ENCODE measurements at regions not wholly inside any gene's neighbourhood (a gene's known extent, or its start where the extent isn't known, plus 50 kb on each side); places are given as distances from the start of the nearest gene placed in this dataset.
A peak's percentile ranks its signal among the peaks of the same experiment; 100 is the strongest.
"Not testable (repeated sequence)": the region's sequence is repeated elsewhere in the genome, so short reads cannot be mapped to it uniquely, and the experiment has no call there.

DNA sequence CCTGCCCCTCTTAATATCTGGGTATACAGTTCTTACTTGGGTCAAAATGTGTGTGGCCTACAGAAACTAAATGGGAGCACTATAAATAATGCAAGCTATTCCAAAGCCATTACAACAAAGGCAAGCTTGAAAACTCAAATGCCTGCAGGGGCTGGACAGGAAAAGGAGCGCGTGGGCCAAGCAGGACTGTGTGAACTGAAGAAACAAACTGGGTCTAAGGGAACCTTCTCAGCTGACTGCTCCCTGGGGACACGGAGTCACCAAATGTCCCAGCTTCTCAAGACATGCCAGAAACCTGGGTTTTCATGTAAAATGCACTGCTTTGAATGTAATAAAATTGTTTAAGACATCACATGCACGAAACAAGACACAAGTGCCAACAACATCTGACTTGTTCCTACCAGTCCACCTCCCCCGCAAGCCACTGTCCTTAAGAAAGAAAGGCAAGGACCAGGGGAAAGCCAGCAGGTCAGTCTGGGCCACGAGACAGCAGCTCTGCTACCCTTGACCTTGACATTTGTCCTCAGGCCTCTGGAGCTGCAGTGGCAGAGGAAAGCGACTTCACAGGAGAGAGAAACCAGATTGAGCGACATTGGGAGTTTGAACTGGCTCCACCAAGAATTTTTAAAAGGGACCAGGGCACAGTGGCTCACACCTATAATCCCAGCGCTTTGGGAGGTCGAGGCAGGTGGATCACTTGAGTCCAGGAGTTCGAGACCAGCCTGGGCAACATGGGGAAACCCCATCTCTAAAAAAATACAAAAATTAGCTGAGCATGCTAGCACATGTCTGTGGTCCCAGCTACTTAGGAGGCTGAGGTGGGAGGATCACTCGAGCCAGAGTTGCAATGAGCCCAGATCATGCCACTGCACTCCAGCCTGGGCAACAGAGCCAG, 89.7 kb upstream of the SH3BP4 start:
- DNase-seq (ENCODE audit: low read depth), result no peak

DNA sequence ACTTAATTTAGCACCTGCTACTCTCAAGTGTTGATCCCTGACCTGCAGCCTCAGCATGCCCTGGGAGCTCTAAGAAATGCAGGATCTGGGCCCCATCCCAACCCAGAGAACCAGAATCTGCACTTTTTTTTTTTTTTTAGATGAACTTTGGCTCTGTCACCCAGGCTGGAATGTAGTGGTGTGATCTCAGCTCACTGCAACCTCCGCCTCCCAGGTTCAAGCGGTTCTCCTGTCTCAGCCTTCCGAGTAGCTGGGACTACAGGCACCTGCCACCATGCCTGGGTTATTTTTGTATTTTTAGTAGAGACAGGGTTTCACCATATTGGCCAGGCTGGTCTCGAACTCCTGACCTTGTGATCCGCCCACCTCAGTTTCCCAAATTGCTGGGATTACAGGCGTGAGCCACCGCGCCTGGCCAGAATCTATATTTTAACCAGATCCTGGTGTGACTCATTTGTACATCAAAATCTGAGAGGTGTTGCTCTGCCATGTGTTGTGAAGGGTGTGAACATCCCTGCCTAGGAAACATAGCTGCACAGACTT, 92.4 kb upstream of the SH3BP4 start:
- DNase-seq (ENCODE audit: low read depth), result not testable (repeated sequence)

DNA sequence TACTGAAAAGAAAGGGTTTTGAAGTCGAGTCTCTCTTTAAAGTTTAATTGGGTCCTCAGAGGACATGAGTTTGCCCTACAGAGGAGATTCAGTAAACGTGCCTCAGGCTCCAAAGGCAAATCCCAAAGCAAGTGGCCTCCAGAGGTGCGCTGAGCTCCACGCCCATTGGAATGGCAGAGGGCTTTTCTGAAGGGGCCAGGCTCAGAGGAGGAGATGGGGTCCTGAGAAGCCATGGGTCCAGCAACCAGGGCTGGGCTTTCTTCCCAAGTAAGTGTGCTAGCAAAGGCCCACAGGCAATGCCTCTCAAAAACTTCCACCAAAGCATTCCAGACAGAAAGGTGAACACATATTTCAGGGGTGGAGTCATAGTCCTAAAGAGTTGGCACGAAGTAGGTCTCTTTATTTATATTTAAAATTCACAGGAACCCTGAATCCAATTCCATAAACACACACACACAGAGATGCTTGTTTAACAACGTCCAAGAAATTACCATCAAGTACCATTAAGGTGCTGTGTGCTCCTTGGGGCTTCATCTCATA, 93.0 kb upstream of the SH3BP4 start:
- no peak for DNase-seq (ENCODE audit: low read depth)

DNA sequence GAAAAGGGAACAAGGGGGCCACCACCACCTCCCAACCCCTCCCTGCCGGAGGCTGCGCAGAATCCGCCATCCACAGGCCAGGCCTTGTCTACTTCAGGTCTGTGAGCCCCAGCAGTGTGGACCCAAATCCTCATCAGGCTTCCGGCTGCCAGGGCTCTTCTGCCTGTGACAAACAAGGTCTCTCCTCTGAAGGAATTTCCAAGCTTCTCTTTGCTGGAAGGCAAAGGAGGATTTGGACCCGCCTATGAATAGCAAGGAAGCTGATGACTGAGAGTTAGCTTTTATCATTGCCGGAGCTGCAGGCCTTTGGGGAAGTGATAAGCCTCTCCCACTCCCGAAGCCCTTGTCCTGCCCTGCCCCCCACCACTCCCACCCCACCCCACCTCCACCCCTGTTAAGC, 93.7 kb upstream of the SH3BP4 start:
- DNase-seq (ENCODE audit: low read depth), result no peak

DNA sequence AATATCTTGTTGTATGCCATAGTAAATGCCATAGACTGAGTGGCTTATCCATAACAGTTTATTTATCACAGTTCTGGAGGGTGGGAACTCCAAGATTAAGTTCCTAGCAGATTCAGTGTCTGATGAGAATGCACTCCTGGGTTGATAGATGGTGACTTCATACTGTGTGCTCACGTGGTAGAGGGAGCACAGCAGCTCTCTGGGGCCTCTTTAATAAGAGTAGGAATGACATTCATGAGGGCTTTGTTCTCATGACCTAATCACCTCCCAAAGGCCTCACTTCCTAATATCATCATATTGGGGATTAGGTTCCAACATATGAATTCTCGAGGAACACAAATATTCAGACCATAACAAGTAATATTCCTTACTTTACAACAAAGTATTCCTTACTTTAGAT, 98.1 kb upstream of the SH3BP4 start:
- no peak for DNase-seq (ENCODE audit: low read depth)

DNA sequence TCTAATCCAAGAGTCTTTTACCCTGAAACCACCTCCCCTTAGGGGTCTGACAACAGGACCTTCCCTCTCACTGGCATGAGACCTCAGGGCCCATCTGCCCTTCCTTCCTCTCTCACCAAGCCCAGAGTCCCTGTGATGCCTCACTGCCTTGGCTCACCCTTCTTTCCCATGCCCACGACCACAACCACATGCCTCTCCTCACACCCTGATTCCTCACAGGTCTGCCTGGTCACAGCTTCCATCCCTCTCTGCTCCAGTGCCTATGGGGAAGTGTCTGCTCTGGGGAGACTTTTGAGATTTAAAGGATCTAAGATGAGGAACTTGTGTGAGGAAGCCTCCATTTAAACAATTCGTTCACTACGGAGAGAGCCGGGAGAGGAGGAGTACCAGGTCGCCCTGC, 98.9 kb upstream of the SH3BP4 start:
- no peak for DNase-seq (ENCODE audit: low read depth)

DNA sequence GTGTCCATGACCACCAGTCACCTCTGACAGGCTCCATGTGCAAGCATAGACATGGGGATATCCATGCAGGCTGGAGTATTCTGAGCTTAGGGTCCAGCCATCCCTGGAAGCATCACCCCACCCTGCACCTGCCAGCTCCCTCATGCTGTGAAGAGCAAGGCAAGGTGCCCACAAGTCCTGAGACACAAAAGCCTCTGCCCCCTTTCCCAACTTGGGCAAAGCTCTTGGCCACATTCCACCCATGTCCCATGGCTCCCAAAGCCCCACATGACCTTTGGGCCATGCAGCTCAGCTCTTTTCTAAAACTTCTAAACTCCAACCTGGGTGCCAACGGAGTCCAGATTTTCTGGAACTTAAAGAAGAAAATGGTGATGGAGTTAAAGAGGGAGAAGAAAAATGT, 99.8 kb upstream of the SH3BP4 start:
- DNase-seq (ENCODE audit: low read depth), result no peak

DNA sequence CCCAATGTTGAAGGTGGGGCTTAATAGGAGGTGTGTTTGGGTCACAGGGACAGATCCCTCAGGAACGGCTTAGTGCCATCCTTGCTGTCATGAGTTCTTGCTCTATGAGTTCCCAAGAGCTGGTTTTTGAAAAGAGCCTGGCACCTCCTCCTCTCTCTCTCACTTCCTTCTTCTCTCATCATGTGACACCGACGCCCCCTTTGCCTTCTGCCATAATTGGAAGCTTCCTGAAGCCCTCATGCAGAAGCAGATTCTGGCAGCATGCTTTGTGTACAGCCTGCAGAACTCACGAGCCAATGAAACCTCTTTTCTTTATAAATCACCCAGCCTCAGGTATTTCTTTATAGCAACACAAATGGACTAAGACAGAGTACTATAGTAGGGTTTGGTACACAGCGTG, 100.4 kb upstream of the SH3BP4 start:
- DNase-seq (ENCODE audit: low read depth), result no peak

DNA sequence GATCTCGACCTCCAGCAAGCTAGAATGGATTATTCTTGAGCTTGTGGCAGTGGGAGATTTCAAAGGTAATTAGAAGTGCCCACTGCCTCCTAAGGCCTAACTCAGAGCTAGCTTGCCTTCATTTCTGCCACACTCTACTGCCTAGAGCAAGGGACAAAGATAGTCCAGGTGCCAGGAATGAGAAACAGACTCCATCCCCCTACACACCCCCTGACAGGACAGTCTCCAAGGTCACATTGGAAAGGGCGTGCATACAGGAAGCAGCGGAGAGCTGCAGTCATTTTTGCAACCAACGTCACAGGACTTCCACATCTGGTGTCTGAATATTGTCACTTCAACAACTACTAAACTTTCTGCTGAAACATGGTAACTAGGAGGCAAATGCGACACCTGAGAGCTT, 101.0 kb upstream of the SH3BP4 start:
- no peak for DNase-seq (ENCODE audit: low read depth)

DNA sequence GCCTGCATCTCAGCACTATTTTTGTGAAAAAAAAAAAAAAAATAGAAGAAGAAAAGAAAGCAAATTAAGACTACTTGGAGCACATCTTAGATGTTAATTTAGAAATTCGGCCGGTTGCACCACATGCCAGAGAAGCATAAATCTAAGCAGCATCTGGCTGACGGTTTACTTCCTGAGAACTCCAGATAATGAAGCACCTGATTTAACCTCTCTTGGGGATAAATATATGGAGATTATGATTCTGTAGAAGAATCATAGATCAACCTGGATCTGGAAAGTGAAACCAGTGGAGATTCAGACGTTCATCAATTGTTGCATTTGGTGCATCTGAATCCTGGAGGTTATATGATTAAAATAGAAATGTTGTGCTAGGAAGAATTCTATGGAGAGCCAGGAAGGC, 102.1 kb upstream of the SH3BP4 start:
- no peak for DNase-seq (ENCODE audit: low read depth)

DNA sequence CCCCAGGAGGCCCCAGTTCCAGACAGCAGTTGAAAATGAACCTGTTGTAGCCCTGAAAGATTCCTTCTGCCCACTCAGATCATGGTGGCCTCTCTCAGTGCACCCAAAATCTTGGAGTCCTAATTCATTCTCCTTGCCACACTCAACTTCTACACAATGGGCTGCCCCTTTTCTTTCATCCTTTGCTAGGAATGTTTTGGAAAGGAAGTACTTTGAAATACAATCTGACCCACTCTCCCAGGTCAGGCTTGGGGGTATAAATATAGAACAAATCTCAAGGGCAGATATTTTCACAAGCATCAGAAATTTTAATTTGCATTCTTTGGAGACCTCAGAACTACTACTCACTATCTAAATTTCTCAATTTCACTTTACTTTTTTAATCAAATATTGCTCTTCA, 103.2 kb upstream of the SH3BP4 start:
- no peak for DNase-seq (ENCODE audit: low read depth)

DNA sequence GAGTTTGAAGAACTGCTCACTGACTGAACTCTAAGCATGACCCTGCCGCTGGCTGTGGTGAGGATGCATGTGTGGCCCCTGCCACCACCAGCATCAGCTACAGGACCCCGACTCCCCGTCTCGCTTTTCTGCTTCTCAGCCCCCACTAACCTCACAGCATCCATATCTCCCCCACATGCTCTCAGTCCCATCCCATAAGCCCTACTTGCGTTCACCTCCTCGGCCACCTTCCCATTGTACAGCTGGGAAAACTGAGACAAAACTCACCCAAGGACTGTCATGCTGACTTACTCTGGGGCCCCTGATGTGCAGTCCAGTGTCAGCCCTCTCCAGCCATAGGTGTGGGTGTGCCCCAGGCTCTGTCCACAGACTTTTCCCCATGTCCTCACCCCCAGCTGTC, 104.2 kb upstream of the SH3BP4 start:
- no peak for DNase-seq (ENCODE audit: low read depth)

DNA sequence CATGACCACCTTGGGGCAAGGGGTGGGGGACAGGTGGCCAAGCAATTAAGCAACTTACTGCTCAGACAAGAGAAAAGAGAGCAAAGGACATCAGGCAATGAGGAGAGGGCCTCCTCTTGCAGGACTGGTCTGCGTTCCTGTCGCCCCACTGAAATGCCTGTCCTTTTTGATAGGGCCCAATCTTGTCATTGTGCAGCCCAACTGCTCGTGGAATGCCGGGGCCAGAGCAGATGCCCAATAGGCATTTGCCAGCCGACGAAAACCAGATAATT, 104.5 kb upstream of the SH3BP4 start:
- no peak for DNase-seq (ENCODE audit: low read depth)

DNA sequence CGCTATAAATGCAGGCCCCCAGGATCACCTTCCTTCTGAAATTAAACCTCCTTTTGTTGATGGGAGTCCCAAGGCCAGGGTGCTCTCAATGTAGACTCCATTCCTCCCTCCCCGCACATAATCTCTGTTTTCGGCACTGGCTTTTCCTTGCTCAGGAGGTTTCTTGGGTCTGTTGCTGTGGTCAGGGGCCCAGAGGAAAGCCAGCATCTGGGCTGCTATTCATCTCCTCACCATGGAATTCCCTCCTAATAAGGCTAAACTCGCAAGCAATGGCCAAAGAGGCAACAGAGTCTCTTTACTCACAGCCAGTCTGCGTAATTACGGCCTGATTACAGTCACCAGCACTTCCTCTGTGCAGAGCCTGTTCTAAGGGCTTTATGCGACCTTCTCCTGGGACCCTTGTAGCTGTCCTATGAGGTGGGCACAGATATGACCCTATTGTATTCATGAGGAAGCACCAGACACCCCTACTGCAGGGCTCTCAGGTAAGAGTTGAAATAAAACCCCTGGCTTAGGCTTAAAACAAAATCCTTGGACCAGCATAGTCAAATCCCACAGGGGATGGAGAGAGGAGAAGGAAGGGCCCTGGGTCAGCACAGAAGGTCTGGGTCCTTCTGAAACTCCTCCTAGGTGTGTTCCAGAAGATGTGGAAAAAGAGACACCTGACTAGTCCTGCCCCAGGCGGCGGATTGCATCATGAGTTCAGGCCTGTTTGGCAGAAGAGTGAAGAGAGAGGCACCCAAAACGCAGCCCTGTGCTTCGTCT, 105.0 kb upstream of the SH3BP4 start:
- no peak for DNase-seq (ENCODE audit: low read depth)

DNA sequence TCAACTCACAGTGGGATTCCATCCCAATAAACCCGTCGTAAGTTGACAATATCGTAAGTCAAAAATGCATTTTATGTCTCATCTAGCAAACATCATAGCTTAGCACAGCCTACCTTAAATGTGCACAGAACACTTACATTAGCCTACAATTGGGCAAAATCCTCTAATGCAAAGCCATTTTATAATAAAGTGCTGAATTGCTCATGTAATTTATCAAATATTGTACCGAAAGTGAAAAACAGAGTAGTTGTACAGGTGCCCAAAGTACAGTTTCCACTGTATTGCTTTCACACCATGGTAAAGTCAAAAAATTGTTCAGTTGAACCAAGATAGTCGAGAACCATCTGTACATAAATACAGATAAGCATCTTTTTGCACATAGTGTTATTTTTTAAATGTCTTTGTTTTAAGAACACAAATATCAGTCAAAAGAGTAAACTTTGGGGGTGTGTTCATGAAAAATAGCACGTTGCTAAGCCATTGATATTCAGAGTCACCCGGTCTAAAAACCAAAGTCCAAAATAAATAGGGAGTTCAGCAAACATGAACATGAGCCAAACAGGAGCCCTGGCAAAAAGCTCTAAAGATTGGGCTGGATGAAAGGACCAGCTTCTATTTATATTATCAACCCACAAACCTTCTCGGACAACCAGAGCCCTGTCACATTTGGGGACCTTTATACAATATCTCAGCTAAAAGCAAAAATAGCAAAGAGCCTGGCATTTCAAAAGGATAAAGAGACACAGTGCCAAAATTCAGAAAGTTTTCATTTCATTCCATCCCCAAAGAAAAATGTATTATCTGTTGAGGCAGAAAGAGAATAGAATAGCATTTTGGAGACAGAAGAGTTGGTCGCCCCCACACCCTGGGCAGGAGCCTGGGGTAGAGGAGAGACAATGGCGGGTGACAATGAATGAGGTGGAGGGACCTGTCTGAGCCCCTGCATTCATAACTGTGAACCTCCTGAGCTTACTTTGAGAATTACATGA, 105.9 kb upstream of the SH3BP4 start:
- DNase-seq (ENCODE audit: low read depth), result no peak

DNA sequence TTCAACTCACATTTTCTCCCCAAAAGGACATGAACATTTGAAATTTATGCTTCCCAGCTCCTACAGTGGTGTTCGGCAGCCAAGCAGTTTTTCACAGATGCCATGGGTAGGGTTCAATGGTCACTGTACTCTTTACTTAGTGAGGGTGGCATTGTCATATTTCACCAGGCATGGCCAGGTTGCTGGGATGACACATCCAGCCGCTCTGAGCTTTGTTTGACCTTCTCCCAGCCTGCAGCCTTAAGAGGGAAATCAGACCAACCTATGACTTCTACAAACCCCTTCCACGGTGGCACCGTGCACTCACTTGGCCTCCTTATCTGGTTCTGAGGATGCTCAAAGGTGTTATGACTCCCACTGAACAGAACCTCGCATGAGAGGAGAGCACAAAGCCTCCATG, 108.4 kb upstream of the SH3BP4 start:
- DNase-seq (ENCODE audit: low read depth), result no peak

DNA sequence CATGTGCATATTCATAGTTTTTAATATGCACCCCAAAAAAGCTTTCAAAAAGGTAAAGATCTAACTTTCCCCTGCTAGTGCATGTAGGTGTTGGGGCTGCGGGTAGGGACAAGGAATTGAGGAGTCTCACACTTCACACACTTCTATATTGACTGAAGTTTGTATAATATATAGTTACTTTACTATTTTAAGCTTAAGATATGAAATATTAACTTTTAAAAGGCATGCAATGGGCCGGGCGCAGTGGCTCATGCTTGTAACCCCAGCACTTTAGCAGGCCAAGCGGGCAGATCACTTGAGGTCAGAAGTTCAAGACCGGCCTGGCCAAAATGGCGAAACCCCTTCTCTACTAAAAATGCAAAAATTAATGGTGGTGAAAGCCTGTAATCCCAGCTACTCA, 109.1 kb upstream of the SH3BP4 start:
- no peak for DNase-seq (ENCODE audit: low read depth)

DNA sequence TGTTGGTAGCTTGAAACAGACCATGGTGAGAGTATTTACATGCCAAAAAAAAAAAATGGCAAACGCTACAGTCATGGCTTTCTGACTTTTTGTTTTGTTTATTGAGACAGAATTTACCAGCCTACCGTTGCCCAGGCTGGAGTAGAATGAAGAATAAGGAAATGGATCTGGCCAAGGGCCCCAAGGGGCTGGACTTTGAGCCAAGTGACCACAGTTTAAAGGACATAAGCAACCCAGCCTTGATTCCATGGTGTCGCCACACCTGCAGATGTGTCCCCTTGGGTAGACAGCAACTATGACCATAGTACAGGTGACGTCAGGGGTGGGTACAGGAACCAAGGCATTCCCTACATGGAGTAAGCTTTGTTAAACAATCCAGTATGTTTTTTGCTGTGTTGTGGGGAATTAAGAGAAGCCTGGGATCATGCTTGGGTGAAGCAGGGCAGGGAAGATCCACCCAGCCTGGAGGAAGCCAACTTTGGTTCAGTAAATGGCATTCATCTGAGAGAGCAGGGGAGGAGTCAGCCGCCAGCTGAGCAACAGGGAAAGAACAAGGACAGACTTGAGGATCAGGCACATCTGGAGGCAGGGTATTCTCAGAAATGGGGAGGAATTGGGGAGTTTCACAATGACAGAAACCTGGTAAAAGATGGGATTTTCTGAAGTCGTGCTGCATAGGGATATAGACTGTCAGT, 110.3 kb upstream of the SH3BP4 start:
- DNase-seq (ENCODE audit: low read depth), result no peak

DNA sequence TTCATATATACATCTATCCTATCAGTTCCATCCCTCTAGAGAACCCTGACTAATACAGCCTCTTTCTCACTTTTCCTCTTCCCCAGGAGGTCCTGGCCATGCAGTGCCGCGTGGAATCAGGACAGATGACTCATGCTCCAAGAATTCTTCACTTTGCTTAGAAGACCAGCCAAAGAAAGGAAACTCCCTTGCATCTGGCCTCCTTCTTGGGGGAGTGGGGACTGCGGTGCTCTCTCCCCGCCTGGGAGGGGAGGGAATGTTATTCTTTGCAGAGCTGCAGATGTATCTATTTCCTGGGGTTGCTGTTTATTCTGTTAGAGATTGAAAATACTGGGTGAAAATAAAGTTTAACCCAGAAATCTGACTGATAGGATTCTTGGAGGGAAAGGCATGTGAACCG, 111.5 kb upstream of the SH3BP4 start:
- DNase-seq (ENCODE audit: low read depth), result peak; percentile 68

DNA sequence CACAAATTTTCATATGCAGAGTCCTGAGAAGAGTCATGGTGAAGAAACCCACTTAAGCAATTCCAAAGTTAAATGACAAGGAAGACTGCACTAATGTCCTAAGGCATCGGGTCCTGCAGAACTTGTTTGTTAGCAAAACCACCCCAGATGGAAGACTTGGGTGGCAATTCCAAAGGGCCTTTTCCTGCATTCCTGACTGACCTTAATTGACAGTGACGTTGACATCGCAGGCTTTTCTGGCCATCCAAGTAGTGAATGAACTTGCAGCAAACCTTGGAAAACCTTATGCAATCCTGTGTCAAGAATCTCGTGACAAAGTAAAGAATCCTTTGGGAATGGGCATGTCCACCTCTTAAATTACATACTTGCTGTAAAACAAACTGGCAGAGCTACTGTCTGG, 112.5 kb upstream of the SH3BP4 start:
- DNase-seq (ENCODE audit: low read depth), result peak; percentile 58

DNA sequence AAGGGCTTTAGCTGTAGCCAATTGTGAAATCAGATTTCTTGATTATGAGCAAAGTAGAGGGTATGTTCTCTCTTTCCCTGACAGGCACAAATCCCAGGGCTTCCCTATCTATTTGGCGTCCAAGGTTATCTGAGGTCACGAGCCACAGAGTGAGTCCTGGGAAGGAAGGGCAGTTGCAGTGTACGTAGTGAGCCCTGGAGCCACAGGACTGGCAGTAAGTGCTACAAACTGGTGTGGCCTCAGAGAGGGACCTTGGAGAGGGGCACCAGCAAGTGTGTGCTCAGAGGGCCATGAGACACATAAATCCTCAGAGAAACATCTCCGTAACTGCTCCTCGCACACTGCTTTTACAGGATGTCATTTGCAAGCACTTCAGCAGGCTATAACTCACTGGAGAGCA, 115.5 kb upstream of the SH3BP4 start:
- no peak for DNase-seq (ENCODE audit: low read depth)
